Vagina (tissue), 2 donors: ENCODE measurements at regions not wholly inside any gene's neighbourhood (a gene's known extent, or its start where the extent isn't known, plus 50 kb on each side); places are given as distances from the start of the nearest gene placed in this dataset.

Experiments
- DNase-seq, 2 donors: peaks; one replicate each; pipeline ENCODE4 v3.0.0-alpha.2; 2017; ENCODE audit errors: extremely low spot score in 2 of 2
- H3K27ac ChIP-seq: fragments of 200-600 bp; sonication (generic); one replicate; pipeline ENCODE4 v1.5.1; 2019
- H3K27me3 ChIP-seq: fragments of 200-600 bp; sonication (generic); one replicate; pipeline ENCODE4 v1.5.1; 2019
- H3K36me3 ChIP-seq, 2 donors: fragments of 200-600 bp; sonication (generic); one replicate each; pipeline ENCODE4 v1.5.1; 2017 to 2019
- H3K4me1 ChIP-seq: fragments of 200-600 bp; sonication (generic); one replicate; pipeline ENCODE4 v1.5.1; 2019
- H3K4me3 ChIP-seq, 2 donors: fragments of 200-600 bp; sonication (generic); 1 replicate in 1 of 2; 2 replicates in 1 of 2; pipeline ENCODE4 v1.5.1; 2016 to 2019
- H3K9me3 ChIP-seq: fragments of 200-600 bp; sonication (generic); one replicate; pipeline ENCODE4 v1.5.1; 2019
- POLR2A ChIP-seq, 2 donors: fragments of 450-650 bp; IDR thresholded peaks; one replicate each; pipeline ENCODE4 v1.6.1; 2017; ENCODE audit warnings: antibody characterized with exemption in 2 of 2, mild to moderate bottlenecking in 2 of 2, moderate library complexity in 2 of 2
- POLR2AphosphoS5 ChIP-seq, 2 donors: sonication (generic); formaldehyde crosslinking; IDR thresholded peaks; one replicate each; pipeline ENCODE4 v1.9.0; 2017; ENCODE audit warnings: antibody characterized with exemption in 2 of 2, mild to moderate bottlenecking in 2 of 2, low read depth in 1 of 2; ENCODE audit not compliant: insufficient read depth in 1 of 2
- intact Hi-C: fragments of 100-400 bp; cut with DNase I; formaldehyde crosslinking; loops from one replicate; pipeline ENCODE4 v1.15.1; 2023
- TF ChIP-seq, protein P1 (sequence below), 3 experiments: fragments of 450-650 bp in 2 of 3; fragments of 200-600 bp in 1 of 3; sonication (generic) in 1 of 3; IDR thresholded peaks; one replicate each; pipeline ENCODE4 v1.5.1; 2017 to 2019; ENCODE audit warnings: antibody characterized with exemption in 3 of 3, mild to moderate bottlenecking in 2 of 3, moderate library complexity in 2 of 3

GRCh38 chr6:1104988-1105670 is 206.8 kb upstream of the FOXQ1 start:
- Histone ChIP-seq H3K4me3 (no peak overlapping the region), H3K27ac (no peak overlapping the region), H3K9me3 (no peaks in the 10 kb centered on the region), H3K4me1 (peaks cover 45% of the 10 kb centered on the region), H3K27me3 (no peaks in the 10 kb centered on the region), H3K36me3 (no peaks in the 10 kb centered on the region)
- TF ChIP-seq POLR2AphosphoS5 (IDR thresholded peaks at IDR 0.05; ENCODE audit: insufficient read depth in 1 of 2, low read depth in 1 of 2) (no peak), POLR2A (IDR thresholded peaks at IDR 0.05) (no peak)
- TF ChIP-seq, protein P1, sequence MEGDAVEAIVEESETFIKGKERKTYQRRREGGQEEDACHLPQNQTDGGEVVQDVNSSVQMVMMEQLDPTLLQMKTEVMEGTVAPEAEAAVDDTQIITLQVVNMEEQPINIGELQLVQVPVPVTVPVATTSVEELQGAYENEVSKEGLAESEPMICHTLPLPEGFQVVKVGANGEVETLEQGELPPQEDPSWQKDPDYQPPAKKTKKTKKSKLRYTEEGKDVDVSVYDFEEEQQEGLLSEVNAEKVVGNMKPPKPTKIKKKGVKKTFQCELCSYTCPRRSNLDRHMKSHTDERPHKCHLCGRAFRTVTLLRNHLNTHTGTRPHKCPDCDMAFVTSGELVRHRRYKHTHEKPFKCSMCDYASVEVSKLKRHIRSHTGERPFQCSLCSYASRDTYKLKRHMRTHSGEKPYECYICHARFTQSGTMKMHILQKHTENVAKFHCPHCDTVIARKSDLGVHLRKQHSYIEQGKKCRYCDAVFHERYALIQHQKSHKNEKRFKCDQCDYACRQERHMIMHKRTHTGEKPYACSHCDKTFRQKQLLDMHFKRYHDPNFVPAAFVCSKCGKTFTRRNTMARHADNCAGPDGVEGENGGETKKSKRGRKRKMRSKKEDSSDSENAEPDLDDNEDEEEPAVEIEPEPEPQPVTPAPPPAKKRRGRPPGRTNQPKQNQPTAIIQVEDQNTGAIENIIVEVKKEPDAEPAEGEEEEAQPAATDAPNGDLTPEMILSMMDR (IDR thresholded peaks at IDR 0.05) = no peak
- intact Hi-C loops = no loop called here
- DNase-seq = no peak

DNA sequence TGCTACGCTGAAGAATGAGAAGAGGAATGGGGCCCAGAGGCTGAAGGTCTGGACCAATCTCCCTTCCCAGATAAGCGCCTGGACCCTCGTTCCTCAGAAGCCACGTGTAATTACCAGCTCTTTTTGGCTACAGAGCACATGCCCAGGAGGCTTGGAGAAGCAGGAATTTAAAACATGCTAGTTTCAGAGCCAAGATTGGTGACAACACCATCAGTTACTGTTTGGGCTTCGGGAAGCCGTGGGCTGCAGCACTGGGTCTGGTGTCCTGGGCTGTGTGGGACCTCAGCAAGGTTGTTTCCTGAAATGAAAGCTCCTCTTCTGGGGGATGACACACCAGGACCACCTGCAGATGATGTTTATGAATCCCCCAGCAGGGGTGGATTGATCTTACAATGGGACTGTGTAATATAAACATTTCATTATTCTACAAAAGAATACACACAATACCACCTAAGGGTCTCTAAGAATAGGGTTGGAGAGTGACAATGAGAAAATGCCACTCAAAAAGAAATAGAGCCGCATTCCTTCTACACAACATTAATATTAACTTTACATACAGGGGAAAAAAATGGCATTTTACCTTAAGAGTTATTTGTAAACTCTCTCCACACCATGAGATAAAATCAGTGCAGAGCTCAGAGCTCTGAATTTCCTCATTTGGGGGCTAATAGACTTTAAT is 207.8 kb upstream of the FOXQ1 start:
- Histone ChIP-seq H3K27me3 (no peaks in the 10 kb centered on the region), H3K36me3 (no peaks in the 10 kb centered on the region), H3K27ac (no peak overlapping the region), H3K4me3 (no peak overlapping the region), H3K9me3 (no peaks in the 10 kb centered on the region), H3K4me1 (peaks cover 47% of the 10 kb centered on the region)
- TF ChIP-seq POLR2AphosphoS5 (IDR thresholded peaks at IDR 0.05; ENCODE audit: insufficient read depth in 1 of 2, low read depth in 1 of 2) (no peak), POLR2A (IDR thresholded peaks at IDR 0.05) (no peak)
- TF ChIP-seq, protein P1 (IDR thresholded peaks at IDR 0.05) = no peak
- intact Hi-C loops = no loop called here
- DNase-seq = peak in 1 of 2 donors; percentile 65

DNA sequence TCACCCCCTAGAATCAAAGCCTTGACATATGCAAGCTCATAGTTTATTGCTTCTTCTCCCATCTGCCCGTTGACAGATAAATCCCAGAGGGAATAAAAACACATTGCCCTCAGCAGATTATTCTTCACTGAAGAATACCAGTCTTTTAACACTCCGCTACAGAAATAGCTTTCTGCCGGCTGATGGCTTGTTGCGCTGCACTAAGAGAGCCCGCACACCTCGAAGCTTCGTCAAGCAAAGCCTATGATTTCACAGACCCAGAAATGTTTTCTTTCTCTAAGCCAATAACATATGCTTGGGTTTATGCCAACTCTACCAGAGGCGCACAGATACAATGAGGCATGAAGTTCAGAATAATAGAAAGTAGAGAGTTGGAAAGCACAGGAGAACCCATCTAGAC is 208.9 kb upstream of the FOXQ1 start:
- DNase-seq = no peak
- H3K36me3 ChIP-seq = no peaks in the 10 kb centered on the region
- TF ChIP-seq, protein P1 (IDR thresholded peaks at IDR 0.05) = no peak
- TF ChIP-seq POLR2AphosphoS5 (IDR thresholded peaks at IDR 0.05; ENCODE audit: insufficient read depth in 1 of 2, low read depth in 1 of 2) (no peak), POLR2A (IDR thresholded peaks at IDR 0.05) (no peak)
- H3K9me3 ChIP-seq = no peaks in the 10 kb centered on the region
- intact Hi-C loops = no loop called here
- H3K27ac ChIP-seq = no peak overlapping the region
- no peak overlapping the region for H3K4me3 ChIP-seq
- H3K27me3 ChIP-seq = no peaks in the 10 kb centered on the region
- peaks cover 47% of the 10 kb centered on the region for H3K4me1 ChIP-seq

- Histone ChIP-seq H3K9me3 (no peaks in the 10 kb centered on the region), H3K27me3 (no peaks in the 10 kb centered on the region), H3K4me1 (peaks cover 33% of the 10 kb centered on the region), H3K36me3 (no peaks in the 10 kb centered on the region), H3K27ac (no peak overlapping the region), H3K4me3 (no peak overlapping the region)
- intact Hi-C loops = no loop called here
- TF ChIP-seq POLR2AphosphoS5 (IDR thresholded peaks at IDR 0.05; ENCODE audit: insufficient read depth in 1 of 2, low read depth in 1 of 2) (no peak), POLR2A (IDR thresholded peaks at IDR 0.05) (no peak)
- TF ChIP-seq, protein P1 (IDR thresholded peaks at IDR 0.05) = no peak
- peak in 1 of 2 donors; percentile 58 for DNase-seq
These were observed 211.6 kb upstream of the FOXQ1 start for GRCh38 chr6:1100269-1100668.

DNA sequence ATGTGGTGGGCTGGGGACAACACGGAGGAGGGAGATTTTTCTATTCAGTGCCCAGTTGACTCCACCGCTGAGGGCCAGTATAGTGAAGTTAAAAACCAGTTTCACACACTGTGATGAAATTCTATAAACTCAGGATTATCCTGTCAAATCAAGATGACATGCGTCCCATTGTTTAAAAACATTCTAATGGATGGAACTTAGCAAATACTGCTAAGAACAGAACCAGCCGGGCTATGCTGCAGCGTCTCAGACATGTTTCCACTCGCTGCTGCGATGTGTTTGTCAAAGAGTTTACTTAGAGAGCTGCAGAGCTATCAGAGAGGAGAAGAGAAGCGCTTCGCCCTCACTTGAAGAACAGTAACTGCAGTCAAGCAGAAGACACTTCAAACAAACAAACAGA is 212.6 kb upstream of the FOXQ1 start:
- Histone ChIP-seq H3K4me1 (peaks cover 35% of the 10 kb centered on the region), H3K36me3 (no peaks in the 10 kb centered on the region), H3K27me3 (no peaks in the 10 kb centered on the region), H3K9me3 (no peaks in the 10 kb centered on the region), H3K4me3 (no peak overlapping the region), H3K27ac (no peak overlapping the region)
- DNase-seq = peak in 1 of 2 donors; percentile 87
- intact Hi-C loops = no loop called here
- TF ChIP-seq, protein P1 (IDR thresholded peaks at IDR 0.05) = no peak
- TF ChIP-seq POLR2AphosphoS5 (IDR thresholded peaks at IDR 0.05; ENCODE audit: insufficient read depth in 1 of 2, low read depth in 1 of 2) = peak in 1 of 2 donors; percentile 70
- TF ChIP-seq POLR2A (IDR thresholded peaks at IDR 0.05) = no peak
